GM21825 (cell line): ENCODE measurements at regions not wholly inside any gene's neighbourhood (a gene's known extent, or its start where the extent isn't known, plus 50 kb on each side); places are given as distances from the start of the nearest gene placed in this dataset.

Experiments
- ATAC-seq: cut with Tn5 transposase; IDR thresholded peaks from one replicate; pipeline ENCODE4 v1.9.1; 2021; ENCODE audit warnings: mild to moderate bottlenecking, moderate library complexity; ENCODE audit not compliant: unreplicated experiment

GRCh38 chr1:194309697-194310096 lies 1123.3 kb upstream of the B3GALT2 start:
- no peak for ATAC-seq

- ATAC-seq = no peak
Observed at GRCh38 chr1:194309269-194309668, 1122.9 kb upstream of the B3GALT2 start.

- no peak for ATAC-seq
Observed at GRCh38 chr1:194300776-194301175, 1114.4 kb upstream of the B3GALT2 start.

- no peak for ATAC-seq
Observed at GRCh38 chr1:194300340-194300739, 1113.9 kb upstream of the B3GALT2 start.

- no peak for ATAC-seq
Observed at GRCh38 chr1:194298007-194298598, 1111.7 kb upstream of the B3GALT2 start.

DNA sequence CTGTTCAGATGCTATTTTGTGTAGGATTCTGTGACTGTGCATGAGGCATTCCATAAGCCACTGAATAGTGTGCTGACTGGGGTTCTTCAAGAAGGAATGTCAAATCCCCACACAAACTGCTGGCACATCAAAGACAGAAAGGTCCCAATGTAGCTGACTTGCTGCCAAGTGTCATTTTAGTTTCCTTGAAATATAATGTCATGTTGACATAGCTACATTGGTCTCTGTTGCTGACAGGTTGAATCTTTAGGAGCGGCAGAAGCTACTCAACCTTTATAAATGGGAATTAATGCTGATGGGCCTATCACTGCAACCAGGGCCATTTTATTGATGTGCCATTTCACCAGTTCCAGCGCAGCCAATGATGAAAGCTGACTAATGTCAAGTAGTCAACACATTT lies 1110.7 kb upstream of the B3GALT2 start:
- ATAC-seq = no peak

- no peak for ATAC-seq
Observed at GRCh38 chr1:194296201-194296600, 1109.8 kb upstream of the B3GALT2 start.

DNA sequence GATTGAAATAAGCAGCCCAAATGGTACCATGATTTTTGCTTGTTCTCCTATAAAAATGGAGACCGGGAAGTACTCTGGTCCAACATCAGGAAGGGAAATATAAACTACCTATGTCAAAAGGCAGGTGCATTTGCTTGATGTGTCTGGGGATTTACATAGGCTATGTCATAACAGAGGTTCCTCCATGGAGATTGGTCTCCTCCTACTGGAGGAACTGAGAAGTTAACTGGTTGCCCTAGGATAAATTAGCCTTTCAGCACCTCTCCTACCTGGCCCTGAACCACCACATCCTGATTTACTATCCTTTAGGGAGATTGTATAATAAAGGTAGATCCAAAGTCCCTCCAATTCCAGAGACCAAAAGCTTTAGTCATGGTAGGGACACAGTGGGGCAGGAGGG lies 1109.3 kb upstream of the B3GALT2 start:
- ATAC-seq = peak; percentile 96

DNA sequence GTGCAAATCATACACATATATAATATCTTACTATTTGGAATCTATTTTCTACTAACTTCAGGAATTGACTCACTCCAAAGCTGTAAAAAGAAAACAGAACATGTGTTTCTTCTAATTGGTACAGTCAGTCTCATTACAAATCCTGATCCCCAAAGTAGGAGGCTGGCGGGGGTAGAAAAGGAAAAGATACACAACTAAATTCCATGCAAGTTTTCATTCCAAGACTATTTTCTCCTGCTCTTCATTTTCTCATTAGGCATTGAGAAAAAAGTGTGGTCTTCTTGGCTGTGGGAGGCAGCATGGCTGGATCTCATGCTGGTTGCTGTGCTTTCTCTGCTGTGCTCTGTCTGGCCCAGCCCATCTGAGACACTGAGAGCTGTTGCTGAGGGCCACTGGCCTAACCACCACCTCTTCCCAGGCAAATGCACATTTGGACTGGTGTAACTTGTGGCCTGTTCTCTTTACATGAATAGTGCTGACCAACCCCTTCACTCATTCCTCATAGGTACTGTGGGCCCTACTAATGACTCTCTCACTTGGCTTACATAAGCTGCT lies 1107.5 kb upstream of the B3GALT2 start:
- ATAC-seq = no peak

GRCh38 chr1:194292966-194293365 lies 1106.6 kb upstream of the B3GALT2 start:
- no peak for ATAC-seq

DNA sequence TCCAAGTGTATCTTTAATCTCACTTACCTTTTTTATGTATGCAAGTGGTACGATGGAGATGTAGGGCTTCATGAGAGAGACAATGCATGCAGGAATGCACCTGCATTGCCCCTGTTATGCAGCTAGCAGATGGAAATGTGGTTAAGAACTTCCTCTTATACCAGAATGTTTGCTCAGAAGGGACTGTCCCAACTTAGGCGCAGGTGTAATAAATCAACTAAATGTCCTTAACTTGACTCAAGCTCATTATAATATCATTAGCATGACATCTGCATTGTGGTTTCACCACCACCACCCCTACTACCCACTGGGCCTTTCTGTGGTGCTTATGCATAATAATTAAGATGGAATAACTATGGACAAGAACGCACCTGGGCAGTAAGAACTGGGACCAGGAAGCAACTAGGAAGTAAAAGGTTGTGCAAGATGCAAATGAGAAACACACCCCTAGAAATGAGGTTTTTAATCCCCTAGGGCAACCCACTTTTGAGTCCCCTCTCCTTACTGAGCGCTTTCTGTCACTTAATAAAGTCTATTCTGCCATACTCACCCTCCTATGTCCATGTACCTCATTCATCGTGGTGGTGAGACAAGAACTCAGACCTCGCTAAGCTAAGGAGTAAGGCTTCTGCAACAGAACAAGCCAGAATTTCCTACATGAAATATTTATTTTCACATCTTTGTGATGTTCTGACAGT lies 1103.3 kb upstream of the B3GALT2 start:
- ATAC-seq = peak; percentile 96

- ATAC-seq = no peak
Observed at GRCh38 chr1:194288238-194288637, 1101.8 kb upstream of the B3GALT2 start.

GRCh38 chr1:194281376-194281775 lies 1095.0 kb upstream of the B3GALT2 start:
- ATAC-seq = no peak

GRCh38 chr1:194280463-194280862 lies 1094.0 kb upstream of the B3GALT2 start:
- ATAC-seq = no peak

DNA sequence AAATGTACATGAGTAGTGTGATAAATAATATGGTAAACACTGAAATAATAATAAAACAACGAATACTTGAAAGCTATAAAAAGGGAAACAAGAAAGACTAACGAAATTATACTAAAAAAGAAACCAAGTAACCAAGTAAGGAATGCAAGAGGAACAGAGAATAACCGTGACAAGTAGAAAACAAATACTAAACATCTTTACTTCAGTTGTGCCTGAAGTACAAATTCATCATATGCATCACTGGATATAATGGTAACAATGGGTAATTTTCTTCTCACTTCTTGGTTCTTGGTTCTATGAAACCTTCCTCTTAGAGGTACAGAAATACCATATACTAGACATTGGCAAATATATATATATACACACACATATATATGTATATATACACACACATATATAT lies 1093.6 kb upstream of the B3GALT2 start:
- ATAC-seq = peak; percentile 72

GRCh38 chr1:194277927-194278326 lies 1091.5 kb upstream of the B3GALT2 start:
- peak; percentile 67 for ATAC-seq

DNA sequence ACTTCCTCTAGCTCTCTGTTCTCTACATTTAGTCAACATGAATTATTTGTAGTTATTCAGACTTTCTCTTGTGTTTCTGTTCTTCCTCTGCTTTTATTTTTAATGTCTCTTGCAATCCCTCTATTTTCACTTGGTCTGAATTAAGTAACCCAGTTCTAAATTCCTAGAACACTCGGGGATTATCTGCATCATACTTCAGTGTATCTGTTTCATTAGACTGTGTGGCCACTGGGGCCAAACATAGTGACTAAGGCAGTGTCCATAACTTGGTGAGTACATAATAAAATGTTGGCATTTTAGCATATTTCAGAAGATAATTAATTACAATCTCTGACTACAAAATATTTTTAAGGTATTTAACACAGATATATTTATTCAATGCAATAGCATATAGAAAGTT lies 1087.2 kb upstream of the B3GALT2 start:
- no peak for ATAC-seq

GRCh38 chr1:194268839-194269238 lies 1082.4 kb upstream of the B3GALT2 start:
- no peak for ATAC-seq

- ATAC-seq = no peak
Observed at GRCh38 chr1:194267021-194267420, 1080.6 kb upstream of the B3GALT2 start.

DNA sequence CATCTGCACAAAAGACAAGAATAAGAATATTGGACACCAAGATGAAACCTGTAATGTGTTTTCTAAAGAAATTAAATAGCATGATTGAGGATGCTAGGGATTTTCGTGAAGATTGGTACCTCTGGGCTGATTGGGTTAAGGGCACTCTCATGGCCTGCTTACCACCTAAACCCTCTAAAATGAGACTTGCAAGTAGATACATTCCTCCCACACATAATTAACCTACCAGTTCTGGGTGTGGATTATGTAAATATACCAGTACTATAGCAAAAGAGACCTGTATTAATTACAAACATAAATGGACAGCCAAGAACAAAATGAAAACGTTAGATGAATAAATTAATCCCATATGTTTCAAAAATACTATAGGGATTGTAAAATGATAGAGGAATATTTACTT lies 1069.6 kb upstream of the B3GALT2 start:
- ATAC-seq = no peak

GRCh38 chr1:194252199-194252598 lies 1065.8 kb upstream of the B3GALT2 start:
- ATAC-seq = no peak

DNA sequence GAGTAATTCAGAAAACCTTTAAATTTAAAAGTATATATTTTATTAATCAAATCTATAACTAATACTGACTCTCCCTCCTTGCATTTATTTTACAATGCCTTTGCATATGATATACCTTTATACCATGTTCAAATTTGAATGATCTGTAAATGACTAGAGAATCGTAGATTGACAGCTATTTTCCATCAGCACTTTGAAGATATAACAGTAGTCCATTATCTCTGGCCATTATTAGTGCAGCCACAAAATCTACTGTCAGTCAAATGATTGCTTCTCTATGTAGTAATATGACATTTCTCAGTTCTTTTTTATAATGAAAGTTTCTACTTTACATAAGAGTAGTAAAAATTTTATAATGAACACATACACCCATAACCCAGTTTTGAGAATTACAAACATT lies 1054.8 kb upstream of the B3GALT2 start:
- no peak for ATAC-seq

- ATAC-seq = no peak
Observed at GRCh38 chr1:194233069-194233468, 1046.7 kb upstream of the B3GALT2 start.
